Transverse colon (tissue), 3 donors: ENCODE measurements at regions not wholly inside any gene's neighbourhood (a gene's known extent, or its start where the extent isn't known, plus 50 kb on each side); places are given as distances from the start of the nearest gene placed in this dataset.

ENCODE experiments used
- CTCF ChIP-seq, 5 experiments: fragments of 200-600 bp in 3 of 5; fragments of 450-650 bp in 2 of 5; sonication (generic) in 3 of 5; IDR thresholded peaks; 1 replicate in 2 of 5; 2 replicates in 3 of 5; pipeline ENCODE4 v1.5.1; 2016 to 2017; ENCODE audit warnings: antibody characterized with exemption in 5 of 5, inconsistent platforms in 3 of 5, mild to moderate bottlenecking in 2 of 5, moderate library complexity in 1 of 5
- POLR2A ChIP-seq: fragments of 450-650 bp; IDR thresholded peaks from one replicate; pipeline ENCODE4 v1.6.1; 2016; ENCODE audit warnings: antibody characterized with exemption, mild to moderate bottlenecking, moderate library complexity

- TF ChIP-seq CTCF (IDR thresholded peaks at IDR 0.05), result no peak
- no peak for TF ChIP-seq POLR2A
These were observed 128.8 kb downstream of the OLFM1 start for GRCh38 chr9:135216236-135216635.
